GM12872 (cell line): ENCODE measurements at regions not wholly inside any gene's neighbourhood (a gene's known extent, or its start where the extent isn't known, plus 50 kb on each side); places are given as distances from the start of the nearest gene placed in this dataset.

Experiments
- CTCF ChIP-seq: IDR thresholded peaks from 3 replicates; pipeline ENCODE4 v1.5.1; 2011; ENCODE audit warnings: low read depth, mild to moderate bottlenecking, low read length, moderate library complexity; ENCODE audit not compliant: insufficient read depth

GRCh38 chr9:7354704-7355103, 444.9 kb downstream of the DMAC1 start:
- TF ChIP-seq CTCF = no peak

- no peak for TF ChIP-seq CTCF
Measured at GRCh38 chr9:7348692-7349091, 450.9 kb downstream of the DMAC1 start.

GRCh38 chr9:7347556-7347955, 452.0 kb downstream of the DMAC1 start:
- TF ChIP-seq CTCF = no peak

- TF ChIP-seq CTCF = no peak
Measured at GRCh38 chr9:7346144-7346543, 453.4 kb downstream of the DMAC1 start.

GRCh38 chr9:7342736-7343135, 456.8 kb downstream of the DMAC1 start:
- TF ChIP-seq CTCF = no peak

- TF ChIP-seq CTCF = 0 out of 3 replicates have a peak, but pooled peaks have one; percentile 20
Measured at GRCh38 chr9:7342229-7342628, 457.3 kb downstream of the DMAC1 start.

GRCh38 chr9:7341571-7341970, 458.0 kb downstream of the DMAC1 start:
- no peak for TF ChIP-seq CTCF

GRCh38 chr9:7340451-7340850, 459.1 kb downstream of the DMAC1 start:
- TF ChIP-seq CTCF = no peak
